ENCODE measurements at regions not wholly inside any gene's neighbourhood (a gene's known extent, or its start where the extent isn't known, plus 50 kb on each side); places are given as distances from the start of the nearest gene placed in this dataset.

DNA sequence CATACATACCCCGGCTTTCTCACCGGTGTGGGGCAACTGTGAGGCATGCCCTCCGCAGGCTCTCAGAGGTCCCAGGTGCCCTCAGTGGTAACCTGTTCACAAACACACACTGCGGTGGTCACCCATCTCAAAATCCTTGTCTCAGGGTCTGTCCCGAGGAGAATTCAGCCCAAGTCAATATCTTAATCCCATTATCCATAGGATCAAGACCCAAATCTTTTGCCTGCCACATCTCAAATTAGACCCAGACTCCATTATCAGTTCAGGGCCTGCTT lies 140.8 kb downstream of the CDC5L start (continued):
- no peak for TF ChIP-seq TCF7 (CRISPR knock-in tag; IDR thresholded peaks at IDR 0.05; ENCODE audit: low read depth)
- TF ChIP-seq NR1H2 (CRISPR knock-in tag; IDR thresholded peaks at IDR 0.05): no peak

DNA sequence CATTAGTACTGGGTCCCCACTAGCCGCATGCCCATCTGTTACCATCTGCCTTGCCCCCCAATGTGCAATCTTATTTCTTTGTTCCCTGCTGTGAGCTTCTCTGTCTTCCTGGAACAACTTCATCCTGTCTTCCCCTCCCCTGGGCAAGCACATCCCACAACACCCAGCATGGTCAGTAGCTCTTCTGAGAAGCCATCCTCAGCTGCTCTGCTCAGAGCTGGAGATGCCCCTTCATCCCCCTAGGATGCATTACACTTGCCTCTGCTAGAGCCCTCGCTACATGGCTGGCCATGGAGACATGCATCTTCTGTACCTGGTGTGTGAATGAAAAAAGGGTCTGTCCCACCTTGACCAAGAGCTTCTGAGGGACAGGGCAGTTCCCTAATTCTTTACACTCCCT lies 141.2 kb downstream of the CDC5L start:
- ATAC-seq (no peak), DNase-seq (ENCODE audit: low spot score) (no peak)
- Mint-ChIP-seq H3K9me3 (peaks cover 8% of the 10 kb centered on the region), H3K36me3 (no peaks in the 10 kb centered on the region), H3K4me3 (no peak overlapping the region), H3K27me3 (ENCODE audit: low read depth) (no peaks in the 10 kb centered on the region), H3K4me1 (peaks cover 17% of the 10 kb centered on the region), H3K27ac (no peak overlapping the region)
- POLR2A ChIA-PET: no interaction called here
- no peak for TF ChIP-seq GRHL2 (CRISPR knock-in tag; IDR thresholded peaks at IDR 0.05; ENCODE audit: insufficient replicate concordance, severe bottlenecking)
- TF ChIP-seq, protein P1, sequence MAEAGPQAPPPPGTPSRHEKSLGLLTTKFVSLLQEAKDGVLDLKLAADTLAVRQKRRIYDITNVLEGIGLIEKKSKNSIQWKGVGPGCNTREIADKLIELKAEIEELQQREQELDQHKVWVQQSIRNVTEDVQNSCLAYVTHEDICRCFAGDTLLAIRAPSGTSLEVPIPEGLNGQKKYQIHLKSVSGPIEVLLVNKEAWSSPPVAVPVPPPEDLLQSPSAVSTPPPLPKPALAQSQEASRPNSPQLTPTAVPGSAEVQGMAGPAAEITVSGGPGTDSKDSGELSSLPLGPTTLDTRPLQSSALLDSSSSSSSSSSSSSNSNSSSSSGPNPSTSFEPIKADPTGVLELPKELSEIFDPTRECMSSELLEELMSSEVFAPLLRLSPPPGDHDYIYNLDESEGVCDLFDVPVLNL (CRISPR knock-in tag; IDR thresholded peaks at IDR 0.05; ENCODE audit: borderline replicate concordance, low read depth): no peak
- TF ChIP-seq FOXP1 (CRISPR knock-in tag; IDR thresholded peaks at IDR 0.05; ENCODE audit: borderline replicate concordance): no peak
- TF ChIP-seq, protein P2, sequence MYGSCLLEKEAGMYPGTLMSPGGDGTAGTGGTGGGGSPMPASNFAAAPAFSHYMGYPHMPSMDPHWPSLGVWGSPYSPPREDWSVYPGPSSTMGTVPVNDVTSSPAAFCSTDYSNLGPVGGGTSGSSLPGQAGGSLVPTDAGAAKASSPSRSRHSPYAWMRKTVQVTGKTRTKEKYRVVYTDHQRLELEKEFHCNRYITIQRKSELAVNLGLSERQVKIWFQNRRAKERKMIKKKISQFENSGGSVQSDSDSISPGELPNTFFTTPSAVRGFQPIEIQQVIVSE (CRISPR knock-in tag; IDR thresholded peaks at IDR 0.05; ENCODE audit: borderline replicate concordance): no peak
- TF ChIP-seq PRRX2 (CRISPR knock-in tag; IDR thresholded peaks at IDR 0.05): no peak
- TF ChIP-seq, protein P3, sequence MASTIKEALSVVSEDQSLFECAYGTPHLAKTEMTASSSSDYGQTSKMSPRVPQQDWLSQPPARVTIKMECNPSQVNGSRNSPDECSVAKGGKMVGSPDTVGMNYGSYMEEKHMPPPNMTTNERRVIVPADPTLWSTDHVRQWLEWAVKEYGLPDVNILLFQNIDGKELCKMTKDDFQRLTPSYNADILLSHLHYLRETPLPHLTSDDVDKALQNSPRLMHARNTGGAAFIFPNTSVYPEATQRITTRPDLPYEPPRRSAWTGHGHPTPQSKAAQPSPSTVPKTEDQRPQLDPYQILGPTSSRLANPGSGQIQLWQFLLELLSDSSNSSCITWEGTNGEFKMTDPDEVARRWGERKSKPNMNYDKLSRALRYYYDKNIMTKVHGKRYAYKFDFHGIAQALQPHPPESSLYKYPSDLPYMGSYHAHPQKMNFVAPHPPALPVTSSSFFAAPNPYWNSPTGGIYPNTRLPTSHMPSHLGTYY (CRISPR knock-in tag; IDR thresholded peaks at IDR 0.05): no peak
- no peak for TF ChIP-seq ESRRA (CRISPR knock-in tag; IDR thresholded peaks at IDR 0.05; ENCODE audit: borderline replicate concordance)
- no peak for TF ChIP-seq ETV6 (CRISPR knock-in tag; IDR thresholded peaks at IDR 0.05)
- TF ChIP-seq TCF7 (CRISPR knock-in tag; IDR thresholded peaks at IDR 0.05; ENCODE audit: low read depth): no peak
- TF ChIP-seq, protein P4, sequence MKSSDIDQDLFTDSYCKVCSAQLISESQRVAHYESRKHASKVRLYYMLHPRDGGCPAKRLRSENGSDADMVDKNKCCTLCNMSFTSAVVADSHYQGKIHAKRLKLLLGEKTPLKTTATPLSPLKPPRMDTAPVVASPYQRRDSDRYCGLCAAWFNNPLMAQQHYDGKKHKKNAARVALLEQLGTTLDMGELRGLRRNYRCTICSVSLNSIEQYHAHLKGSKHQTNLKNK (CRISPR knock-in tag; IDR thresholded peaks at IDR 0.05): no peak
- TF ChIP-seq SMAD3 (CRISPR knock-in tag; IDR thresholded peaks at IDR 0.05; ENCODE audit: borderline replicate concordance): no peak
- TF ChIP-seq JAZF1 (CRISPR knock-in tag; IDR thresholded peaks at IDR 0.05): no peak
- TF ChIP-seq EMX1 (CRISPR knock-in tag; IDR thresholded peaks at IDR 0.05): no peak
- TF ChIP-seq RORB (CRISPR knock-in tag; IDR thresholded peaks at IDR 0.05): no peak
- TF ChIP-seq, protein P5, sequence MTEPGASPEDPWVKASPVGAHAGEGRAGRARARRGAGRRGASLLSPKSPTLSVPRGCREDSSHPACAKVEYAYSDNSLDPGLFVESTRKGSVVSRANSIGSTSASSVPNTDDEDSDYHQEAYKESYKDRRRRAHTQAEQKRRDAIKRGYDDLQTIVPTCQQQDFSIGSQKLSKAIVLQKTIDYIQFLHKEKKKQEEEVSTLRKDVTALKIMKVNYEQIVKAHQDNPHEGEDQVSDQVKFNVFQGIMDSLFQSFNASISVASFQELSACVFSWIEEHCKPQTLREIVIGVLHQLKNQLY (CRISPR knock-in tag; IDR thresholded peaks at IDR 0.05): no peak
- TF ChIP-seq, protein P6, sequence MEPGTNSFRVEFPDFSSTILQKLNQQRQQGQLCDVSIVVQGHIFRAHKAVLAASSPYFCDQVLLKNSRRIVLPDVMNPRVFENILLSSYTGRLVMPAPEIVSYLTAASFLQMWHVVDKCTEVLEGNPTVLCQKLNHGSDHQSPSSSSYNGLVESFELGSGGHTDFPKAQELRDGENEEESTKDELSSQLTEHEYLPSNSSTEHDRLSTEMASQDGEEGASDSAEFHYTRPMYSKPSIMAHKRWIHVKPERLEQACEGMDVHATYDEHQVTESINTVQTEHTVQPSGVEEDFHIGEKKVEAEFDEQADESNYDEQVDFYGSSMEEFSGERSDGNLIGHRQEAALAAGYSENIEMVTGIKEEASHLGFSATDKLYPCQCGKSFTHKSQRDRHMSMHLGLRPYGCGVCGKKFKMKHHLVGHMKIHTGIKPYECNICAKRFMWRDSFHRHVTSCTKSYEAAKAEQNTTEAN (CRISPR knock-in tag; IDR thresholded peaks at IDR 0.05): no peak
- TF ChIP-seq, protein P7, sequence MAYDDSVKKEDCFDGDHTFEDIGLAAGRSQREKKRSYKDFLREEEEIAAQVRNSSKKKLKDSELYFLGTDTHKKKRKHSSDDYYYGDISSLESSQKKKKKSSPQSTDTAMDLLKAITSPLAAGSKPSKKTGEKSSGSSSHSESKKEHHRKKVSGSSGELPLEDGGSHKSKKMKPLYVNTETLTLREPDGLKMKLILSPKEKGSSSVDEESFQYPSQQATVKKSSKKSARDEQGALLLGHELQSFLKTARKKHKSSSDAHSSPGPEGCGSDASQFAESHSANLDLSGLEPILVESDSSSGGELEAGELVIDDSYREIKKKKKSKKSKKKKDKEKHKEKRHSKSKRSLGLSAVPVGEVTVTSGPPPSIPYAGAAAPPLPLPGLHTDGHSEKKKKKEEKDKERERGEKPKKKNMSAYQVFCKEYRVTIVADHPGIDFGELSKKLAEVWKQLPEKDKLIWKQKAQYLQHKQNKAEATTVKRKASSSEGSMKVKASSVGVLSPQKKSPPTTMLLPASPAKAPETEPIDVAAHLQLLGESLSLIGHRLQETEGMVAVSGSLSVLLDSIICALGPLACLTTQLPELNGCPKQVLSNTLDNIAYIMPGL (CRISPR knock-in tag; IDR thresholded peaks at IDR 0.05): no peak
- TF ChIP-seq TEAD4 (CRISPR knock-in tag; IDR thresholded peaks at IDR 0.05): no peak
- no peak for TF ChIP-seq IRF2 (CRISPR knock-in tag; IDR thresholded peaks at IDR 0.05; ENCODE audit: borderline replicate concordance, low read depth)
- no peak for TF ChIP-seq MXD4 (CRISPR knock-in tag; IDR thresholded peaks at IDR 0.05; ENCODE audit: borderline replicate concordance)
- CTCF ChIA-PET: interaction anchor here (1.1 to 2.4 kb wide), 2 partner anchors 53 kb away, joined by 6 to 9 read pairs; no protein-coding TSS in a partner anchor
